GM06990 (cell line): ENCODE measurements at regions not wholly inside any gene's neighbourhood (a gene's known extent, or its start where the extent isn't known, plus 50 kb on each side); places are given as distances from the start of the nearest gene placed in this dataset.

Experiments
- DNase-seq: peaks from one replicate; pipeline ENCODE4 v3.0.0-alpha.2; 2011; ENCODE audit not compliant: insufficient read length; ENCODE audit errors: extremely low read depth
- H3K27me3 ChIP-seq: replicated peaks from 2 replicates; pipeline ENCODE4 v1.6.0; 2011; ENCODE audit warnings: low read length; ENCODE audit not compliant: control insufficient read depth, insufficient read depth
- H3K36me3 ChIP-seq: 2 replicates; pipeline ENCODE4 v1.5.1; 2011; ENCODE audit warnings: low read length; ENCODE audit not compliant: control insufficient read depth, insufficient read depth
- H3K4me3 ChIP-seq: replicated peaks from 2 replicates; pipeline ENCODE4 v1.5.1; 2011; ENCODE audit warnings: low read depth, mild to moderate bottlenecking, control low read depth, low read length
- CTCF ChIP-seq: IDR thresholded peaks from 2 replicates; pipeline ENCODE4 v1.5.1; 2011; ENCODE audit warnings: low read length, control low read depth, mild to moderate bottlenecking, inconsistent platforms; ENCODE audit not compliant: insufficient read depth, poor library complexity, severe bottlenecking

- Histone ChIP-seq H3K4me3 (no peak overlapping the region), H3K27me3 (no peaks in the 10 kb centered on the region), H3K36me3 (no peaks in the 10 kb centered on the region)
- DNase-seq = no peak
- TF ChIP-seq CTCF = no peak
Measured at GRCh38 chr18:27656905-27657304, 471.8 kb upstream of the CHST9 start.

- Histone ChIP-seq H3K4me3 (no peak overlapping the region), H3K27me3 (no peaks in the 10 kb centered on the region), H3K36me3 (no peaks in the 10 kb centered on the region)
- no peak for DNase-seq
- no peak for TF ChIP-seq CTCF
Measured at GRCh38 chr18:27656167-27656778, 471.2 kb upstream of the CHST9 start.

- Histone ChIP-seq H3K4me3 (no peak overlapping the region), H3K36me3 (no peaks in the 10 kb centered on the region), H3K27me3 (no peaks in the 10 kb centered on the region)
- DNase-seq = no peak
- no peak for TF ChIP-seq CTCF
Measured at GRCh38 chr18:27653247-27653646, 468.1 kb upstream of the CHST9 start.

DNA sequence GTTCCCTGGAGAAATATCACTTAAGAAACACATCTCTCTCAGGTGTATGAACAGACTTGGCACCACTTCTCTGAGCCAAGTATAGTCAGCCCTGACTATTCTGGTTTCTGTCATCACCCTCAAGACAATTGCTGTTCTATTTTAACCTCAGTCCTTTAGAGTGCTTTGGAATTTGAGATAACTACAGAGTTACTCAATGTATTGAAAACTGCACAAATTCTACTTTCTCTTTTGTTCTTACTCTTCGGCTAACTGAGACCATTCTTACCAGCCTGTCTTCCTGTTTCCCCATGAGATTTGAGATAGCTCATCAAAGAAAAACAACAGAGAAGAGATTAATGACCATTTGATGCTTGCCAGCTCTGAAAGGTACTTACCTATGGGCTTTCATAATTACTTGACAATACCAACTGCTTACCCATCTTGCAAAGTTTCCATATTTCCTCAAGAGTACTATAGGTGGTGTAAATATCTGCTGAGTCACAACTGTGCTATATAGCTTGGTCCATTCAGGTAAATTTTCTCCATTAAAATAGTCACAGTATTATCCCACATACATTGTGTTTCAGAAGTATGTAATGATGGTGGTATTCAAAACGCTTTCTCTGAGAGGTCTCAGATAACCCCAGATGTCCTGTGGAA, 467.5 kb upstream of the CHST9 start:
- Histone ChIP-seq H3K27me3 (no peaks in the 10 kb centered on the region), H3K36me3 (no peaks in the 10 kb centered on the region), H3K4me3 (no peak overlapping the region; the same call in 1 of the 2 replicates)
- TF ChIP-seq CTCF = no peak
- no peak for DNase-seq

DNA sequence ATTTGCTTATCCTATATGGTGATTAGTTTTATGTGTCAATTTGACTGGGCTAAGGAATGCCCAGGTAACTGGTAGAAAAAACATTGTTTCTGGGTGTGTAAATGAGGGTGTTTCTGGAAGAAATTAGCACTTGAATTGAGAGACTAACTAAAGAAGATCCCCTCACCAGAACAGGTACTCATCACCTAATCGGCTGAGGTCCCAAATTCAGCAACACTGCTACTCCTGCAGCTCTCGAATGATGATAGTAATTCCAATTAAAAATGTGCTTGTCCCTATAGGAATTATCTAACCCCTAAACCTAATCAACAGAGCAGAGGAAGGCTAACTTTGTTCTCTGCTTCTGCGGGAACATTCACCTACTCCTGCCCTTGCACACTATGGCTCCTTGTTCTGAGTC, 464.5 kb upstream of the CHST9 start:
- Histone ChIP-seq H3K36me3 (no peaks in the 10 kb centered on the region), H3K27me3 (no peaks in the 10 kb centered on the region), H3K4me3 (no peak overlapping the region)
- no peak for TF ChIP-seq CTCF
- no peak for DNase-seq
